ENCODE measurements at regions not wholly inside any gene's neighbourhood (a gene's known extent, or its start where the extent isn't known, plus 50 kb on each side); places are given as distances from the start of the nearest gene placed in this dataset.

DNA sequence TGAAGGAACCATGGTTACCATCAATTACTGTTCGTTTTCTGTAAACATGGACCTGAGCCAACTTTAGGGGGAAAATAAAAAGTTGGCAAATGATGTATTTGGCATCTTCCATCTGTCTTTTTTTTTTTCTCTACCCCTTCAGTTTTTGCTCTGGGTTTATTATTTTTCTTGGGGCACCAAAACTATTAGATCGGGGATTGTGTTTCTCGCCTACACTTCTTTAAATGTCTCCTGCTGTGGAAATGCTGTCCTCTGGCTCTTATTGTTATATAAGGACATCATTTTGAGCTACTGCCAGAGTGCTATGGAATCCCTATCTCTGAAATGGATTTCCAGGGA lies 234.0 kb upstream of the SLIT2 start:
- TF ChIP-seq, protein P1, sequence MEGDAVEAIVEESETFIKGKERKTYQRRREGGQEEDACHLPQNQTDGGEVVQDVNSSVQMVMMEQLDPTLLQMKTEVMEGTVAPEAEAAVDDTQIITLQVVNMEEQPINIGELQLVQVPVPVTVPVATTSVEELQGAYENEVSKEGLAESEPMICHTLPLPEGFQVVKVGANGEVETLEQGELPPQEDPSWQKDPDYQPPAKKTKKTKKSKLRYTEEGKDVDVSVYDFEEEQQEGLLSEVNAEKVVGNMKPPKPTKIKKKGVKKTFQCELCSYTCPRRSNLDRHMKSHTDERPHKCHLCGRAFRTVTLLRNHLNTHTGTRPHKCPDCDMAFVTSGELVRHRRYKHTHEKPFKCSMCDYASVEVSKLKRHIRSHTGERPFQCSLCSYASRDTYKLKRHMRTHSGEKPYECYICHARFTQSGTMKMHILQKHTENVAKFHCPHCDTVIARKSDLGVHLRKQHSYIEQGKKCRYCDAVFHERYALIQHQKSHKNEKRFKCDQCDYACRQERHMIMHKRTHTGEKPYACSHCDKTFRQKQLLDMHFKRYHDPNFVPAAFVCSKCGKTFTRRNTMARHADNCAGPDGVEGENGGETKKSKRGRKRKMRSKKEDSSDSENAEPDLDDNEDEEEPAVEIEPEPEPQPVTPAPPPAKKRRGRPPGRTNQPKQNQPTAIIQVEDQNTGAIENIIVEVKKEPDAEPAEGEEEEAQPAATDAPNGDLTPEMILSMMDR (IDR thresholded peaks at IDR 0.05), result no peak
- no peak for TF ChIP-seq POLR2A (IDR thresholded peaks at IDR 0.05)

Data from testis (tissue), 2 donors.